ENCODE measurements at regions not wholly inside any gene's neighbourhood (a gene's known extent, or its start where the extent isn't known, plus 50 kb on each side); places are given as distances from the start of the nearest gene placed in this dataset.

DNA sequence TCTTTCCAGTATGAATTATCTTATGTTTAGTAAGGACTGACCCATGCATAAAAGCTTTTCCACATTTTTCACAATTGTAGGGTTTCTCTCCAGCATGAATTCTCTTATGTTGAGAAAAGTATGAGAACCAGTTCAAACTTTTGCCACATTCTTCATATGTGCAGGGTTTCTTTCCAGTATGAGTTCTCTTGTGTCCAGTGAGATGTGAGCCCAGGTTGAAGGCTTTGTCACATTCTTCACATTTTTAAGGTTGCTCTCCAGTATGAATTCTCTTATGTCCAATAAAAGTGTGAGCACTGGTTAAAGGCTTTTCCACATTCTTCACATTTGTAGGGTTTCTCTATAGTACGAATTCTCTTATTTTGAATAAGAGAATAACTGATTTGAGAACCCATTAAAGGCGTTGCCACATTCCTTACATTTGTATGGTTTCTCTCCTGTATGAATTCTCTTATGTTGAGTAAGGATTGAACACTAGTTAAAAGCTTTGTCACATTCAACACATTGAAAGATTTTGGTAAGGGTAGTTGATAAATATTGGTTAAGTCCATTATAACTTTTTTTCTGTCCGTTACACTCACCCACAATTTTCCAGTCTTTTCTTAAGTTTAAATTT lies 911.0 kb upstream of the ZNF722 start:
- H3K4me3 ChIP-seq (ENCODE audit: low read depth, poor library complexity, severe bottlenecking), result no peak overlapping the region
- 50 to 63% methylated on average over 3 of the region's 3 CpGs for WGBS, 2 donors
- intact Hi-C loops (cut with DNase I; ENCODE audit: low total_unique reads), result no loop called here
- no peak for DNase-seq (ENCODE audit: low spot score in 2 of 2)
- TF ChIP-seq, protein P1, sequence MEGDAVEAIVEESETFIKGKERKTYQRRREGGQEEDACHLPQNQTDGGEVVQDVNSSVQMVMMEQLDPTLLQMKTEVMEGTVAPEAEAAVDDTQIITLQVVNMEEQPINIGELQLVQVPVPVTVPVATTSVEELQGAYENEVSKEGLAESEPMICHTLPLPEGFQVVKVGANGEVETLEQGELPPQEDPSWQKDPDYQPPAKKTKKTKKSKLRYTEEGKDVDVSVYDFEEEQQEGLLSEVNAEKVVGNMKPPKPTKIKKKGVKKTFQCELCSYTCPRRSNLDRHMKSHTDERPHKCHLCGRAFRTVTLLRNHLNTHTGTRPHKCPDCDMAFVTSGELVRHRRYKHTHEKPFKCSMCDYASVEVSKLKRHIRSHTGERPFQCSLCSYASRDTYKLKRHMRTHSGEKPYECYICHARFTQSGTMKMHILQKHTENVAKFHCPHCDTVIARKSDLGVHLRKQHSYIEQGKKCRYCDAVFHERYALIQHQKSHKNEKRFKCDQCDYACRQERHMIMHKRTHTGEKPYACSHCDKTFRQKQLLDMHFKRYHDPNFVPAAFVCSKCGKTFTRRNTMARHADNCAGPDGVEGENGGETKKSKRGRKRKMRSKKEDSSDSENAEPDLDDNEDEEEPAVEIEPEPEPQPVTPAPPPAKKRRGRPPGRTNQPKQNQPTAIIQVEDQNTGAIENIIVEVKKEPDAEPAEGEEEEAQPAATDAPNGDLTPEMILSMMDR (IDR thresholded peaks at IDR 0.05), result no peak
- no peak for TF ChIP-seq POLR2A (IDR thresholded peaks at IDR 0.05)

DNA sequence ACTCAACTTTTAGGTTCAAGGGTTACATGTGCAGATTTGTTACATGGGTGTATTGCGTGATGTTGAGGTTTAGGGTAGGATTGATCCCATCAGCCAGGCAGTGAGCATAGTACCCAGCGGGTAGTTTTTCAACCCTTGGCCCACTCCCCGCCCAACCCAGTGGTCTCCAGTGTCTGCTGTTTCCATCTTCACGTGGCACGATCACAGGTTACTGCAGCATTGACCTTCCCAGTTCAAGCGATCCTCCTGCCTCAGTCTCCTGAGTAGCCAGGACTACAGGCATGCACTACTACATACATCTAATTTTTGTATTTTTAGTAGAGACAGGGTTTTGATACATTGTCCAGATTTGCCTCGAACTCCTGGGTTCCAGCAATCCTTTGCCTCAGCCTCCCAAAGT lies 905.7 kb upstream of the ZNF722 start:
- no peak for TF ChIP-seq POLR2A (IDR thresholded peaks at IDR 0.05)
- TF ChIP-seq, protein P1 (IDR thresholded peaks at IDR 0.05), result no peak
- no peak for DNase-seq (ENCODE audit: low spot score in 2 of 2)
- intact Hi-C loops (cut with DNase I; ENCODE audit: low total_unique reads), result no loop called here
- H3K4me3 ChIP-seq (ENCODE audit: low read depth, poor library complexity, severe bottlenecking), result no peak overlapping the region
- WGBS, 2 donors, result 66 to 72% methylated on average over 7 of the region's 7 CpGs

DNA sequence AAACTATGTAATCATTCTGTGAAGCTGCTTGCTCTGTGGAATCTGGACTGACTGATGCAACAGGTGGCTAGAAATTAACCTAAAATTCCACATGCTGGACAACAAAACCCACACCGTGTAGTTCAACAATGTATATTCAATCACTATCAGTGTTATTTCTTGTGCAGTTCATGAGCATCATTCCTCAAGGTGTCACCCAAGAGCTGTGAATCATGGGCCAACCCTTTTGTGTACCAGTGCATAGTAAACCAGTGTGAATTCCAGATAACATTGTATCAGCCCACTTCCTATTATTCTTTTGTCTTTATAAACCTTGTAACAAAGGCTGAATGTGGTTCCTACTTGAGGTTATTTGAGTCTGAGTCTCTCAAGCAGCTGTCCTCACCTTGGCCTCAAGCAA lies 905.2 kb upstream of the ZNF722 start:
- no peak overlapping the region for H3K4me3 ChIP-seq (ENCODE audit: low read depth, poor library complexity, severe bottlenecking)
- DNase-seq (ENCODE audit: low spot score in 2 of 2), result no peak
- 79 to 88% methylated on average over 1 of the region's 1 CpG for WGBS, 2 donors
- no peak for TF ChIP-seq POLR2A (IDR thresholded peaks at IDR 0.05)
- TF ChIP-seq, protein P1 (IDR thresholded peaks at IDR 0.05), result no peak
- intact Hi-C loops (cut with DNase I; ENCODE audit: low total_unique reads), result no loop called here

DNA sequence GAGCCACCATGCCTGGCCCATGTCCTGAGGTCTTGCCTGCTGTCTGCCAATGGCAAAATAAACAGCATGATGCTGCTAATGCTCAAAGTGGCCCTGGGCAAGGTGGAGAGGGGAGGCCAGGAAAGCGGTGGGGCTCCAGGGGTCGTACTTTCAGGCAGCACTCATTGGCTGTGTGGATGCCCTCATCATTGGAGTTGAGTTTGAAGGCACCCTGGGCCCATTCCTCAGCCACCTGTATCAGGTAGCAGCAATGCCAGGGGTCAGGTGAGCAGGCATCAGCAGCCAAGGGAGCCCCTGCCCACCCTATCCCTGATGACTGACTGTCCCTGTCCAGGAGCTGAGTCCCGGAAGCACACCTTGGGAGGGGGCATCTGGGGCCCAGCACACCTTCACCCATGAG lies 902.5 kb upstream of the ZNF722 start:
- TF ChIP-seq POLR2A (IDR thresholded peaks at IDR 0.05), result no peak
- TF ChIP-seq, protein P1 (IDR thresholded peaks at IDR 0.05), result no peak
- WGBS, 2 donors, result 72 to 78% methylated on average over 3 of the region's 3 CpGs
- DNase-seq (ENCODE audit: low spot score in 2 of 2), result no peak
- intact Hi-C loops (cut with DNase I; ENCODE audit: low total_unique reads), result no loop called here
- H3K4me3 ChIP-seq (ENCODE audit: low read depth, poor library complexity, severe bottlenecking), result no peak overlapping the region

DNA sequence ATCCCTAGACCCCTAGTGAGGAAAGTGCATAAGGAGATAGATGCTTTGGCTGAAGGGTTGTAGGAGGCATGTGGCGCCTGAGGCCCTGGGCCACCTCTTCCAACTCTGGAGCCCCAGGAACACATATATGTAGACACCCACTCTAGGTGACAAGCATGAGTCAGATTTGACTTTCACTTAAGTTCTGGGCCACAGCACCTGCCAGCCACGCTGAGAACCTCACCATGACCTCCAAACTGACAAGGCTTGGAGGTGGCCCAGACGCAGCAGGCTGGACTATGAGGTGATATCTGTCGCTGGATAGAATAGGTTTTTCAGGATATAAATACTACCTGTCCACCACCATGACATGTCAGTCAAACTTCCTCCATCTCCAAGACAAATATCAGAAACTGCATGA lies 894.0 kb upstream of the ZNF722 start:
- no peak for DNase-seq (ENCODE audit: low spot score in 2 of 2)
- 68 to 76% methylated on average over 4 of the region's 4 CpGs for WGBS, 2 donors
- intact Hi-C loops (cut with DNase I; ENCODE audit: low total_unique reads), result no loop called here
- TF ChIP-seq, protein P1 (IDR thresholded peaks at IDR 0.05), result no peak
- TF ChIP-seq POLR2A (IDR thresholded peaks at IDR 0.05), result no peak
- no peak overlapping the region for H3K4me3 ChIP-seq (ENCODE audit: low read depth, poor library complexity, severe bottlenecking)

DNA sequence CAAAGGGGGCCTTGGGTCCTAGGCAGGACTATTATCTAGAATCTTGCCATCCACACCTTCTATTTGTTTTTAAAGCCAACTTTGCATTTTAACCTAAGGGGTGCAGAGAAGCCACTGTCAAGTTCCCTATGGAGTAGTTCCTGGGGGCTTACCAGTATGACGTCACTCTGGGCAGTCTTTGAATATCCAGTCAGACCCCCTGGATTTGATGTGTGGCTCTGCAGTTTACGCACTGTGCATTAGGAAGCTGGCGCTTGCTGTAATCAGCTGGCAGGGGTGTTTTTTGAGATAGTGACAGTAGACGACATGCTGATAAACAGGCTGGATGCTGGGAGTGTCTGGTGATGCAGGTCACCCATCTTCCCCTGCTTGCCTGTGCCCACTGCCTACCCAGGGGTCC lies 892.7 kb upstream of the ZNF722 start:
- WGBS, 2 donors, result 91 to 93% methylated on average over 4 of the region's 4 CpGs
- TF ChIP-seq POLR2A (IDR thresholded peaks at IDR 0.05), result no peak
- TF ChIP-seq, protein P1 (IDR thresholded peaks at IDR 0.05), result no peak
- intact Hi-C loops (cut with DNase I; ENCODE audit: low total_unique reads), result no loop called here
- DNase-seq (ENCODE audit: low spot score in 2 of 2), result no peak
- H3K4me3 ChIP-seq (ENCODE audit: low read depth, poor library complexity, severe bottlenecking), result no peak overlapping the region
